GM21367 (cell line): ENCODE measurements at regions not wholly inside any gene's neighbourhood (a gene's known extent, or its start where the extent isn't known, plus 50 kb on each side); places are given as distances from the start of the nearest gene placed in this dataset.
A peak's percentile ranks its signal among the peaks of the same experiment; 100 is the strongest.

Experiments
- ATAC-seq: cut with Tn5 transposase; IDR thresholded peaks from one replicate; pipeline ENCODE4 v1.9.1; 2021; ENCODE audit not compliant: unreplicated experiment

DNA sequence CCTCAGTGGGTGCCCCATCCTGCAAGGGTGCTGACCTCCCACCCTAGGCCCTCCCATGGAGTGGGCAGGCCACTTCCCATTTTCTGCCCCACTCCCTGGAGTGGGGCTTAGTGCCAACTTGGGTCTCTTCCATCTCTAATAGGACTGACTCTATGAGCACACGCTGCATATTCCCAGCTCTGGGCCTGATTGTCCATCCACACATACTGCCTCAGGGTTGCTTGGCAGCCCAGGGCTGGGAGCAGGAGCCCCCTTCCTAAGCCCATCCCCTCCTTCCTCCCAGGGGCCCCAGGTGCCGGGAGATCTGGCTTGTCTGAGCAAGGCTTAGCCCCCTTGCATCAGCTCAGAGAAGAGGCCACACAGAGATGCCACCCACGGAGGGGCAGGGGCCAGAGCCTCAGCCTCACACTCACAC, 55.1 kb downstream of the PJA1 start:
- ATAC-seq: no peak

DNA sequence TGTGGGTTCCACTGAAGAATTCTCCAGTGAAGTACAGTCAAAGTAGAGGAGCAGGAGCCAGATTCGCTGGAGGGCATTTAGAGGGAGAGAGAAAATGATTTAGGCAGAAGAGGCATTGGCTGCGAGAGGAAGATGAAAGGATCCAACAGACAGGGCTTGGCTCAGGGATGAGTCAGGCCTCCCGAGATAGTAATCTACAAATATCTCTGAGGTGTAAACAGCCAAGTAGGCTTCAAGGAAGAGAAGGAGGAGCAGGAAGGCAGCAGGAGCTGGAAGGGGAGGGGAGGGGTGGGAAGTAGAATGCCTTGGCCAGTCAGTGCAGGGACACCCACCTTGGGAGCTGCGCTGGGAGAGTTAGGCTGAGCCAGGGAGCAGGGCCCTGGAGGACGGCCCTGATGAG, 55.5 kb downstream of the PJA1 start:
- no peak for ATAC-seq

DNA sequence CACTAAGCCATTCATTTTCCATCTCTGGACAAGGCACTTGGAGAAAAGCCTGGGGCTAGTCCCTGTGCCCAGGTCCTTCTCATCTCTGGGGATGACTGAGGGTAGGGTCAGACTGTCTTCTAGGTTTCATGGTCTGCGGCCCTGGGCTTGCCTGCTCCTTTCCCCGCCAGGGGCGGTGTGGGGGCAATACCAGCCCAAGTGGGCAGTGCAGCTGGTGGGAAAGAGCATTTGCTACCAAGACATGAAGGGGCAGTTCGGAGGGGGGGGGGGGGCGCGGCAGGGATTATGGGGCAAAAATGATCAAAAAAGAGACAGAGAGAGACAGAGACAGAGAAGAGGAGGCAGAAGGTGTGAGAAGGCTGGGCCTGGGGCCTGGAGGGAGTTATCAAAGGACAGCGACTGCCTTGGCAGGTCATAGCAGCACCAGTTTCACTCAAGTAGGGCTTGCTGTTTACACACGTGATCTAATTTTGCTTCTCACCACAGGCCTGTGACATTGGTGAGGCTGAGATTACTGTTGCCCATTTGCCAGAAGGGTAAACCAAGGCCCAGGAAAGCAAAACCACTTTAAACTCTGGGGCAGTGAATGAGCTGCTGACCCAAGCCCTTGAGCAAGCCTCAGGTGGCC, 56.1 kb downstream of the PJA1 start:
- ATAC-seq: no peak

- ATAC-seq: no peak
Measured at GRCh38 chrX:69107747-69108401, 57.4 kb downstream of the PJA1 start.

GRCh38 chrX:69107231-69107739, 58.0 kb downstream of the PJA1 start:
- ATAC-seq: no peak

DNA sequence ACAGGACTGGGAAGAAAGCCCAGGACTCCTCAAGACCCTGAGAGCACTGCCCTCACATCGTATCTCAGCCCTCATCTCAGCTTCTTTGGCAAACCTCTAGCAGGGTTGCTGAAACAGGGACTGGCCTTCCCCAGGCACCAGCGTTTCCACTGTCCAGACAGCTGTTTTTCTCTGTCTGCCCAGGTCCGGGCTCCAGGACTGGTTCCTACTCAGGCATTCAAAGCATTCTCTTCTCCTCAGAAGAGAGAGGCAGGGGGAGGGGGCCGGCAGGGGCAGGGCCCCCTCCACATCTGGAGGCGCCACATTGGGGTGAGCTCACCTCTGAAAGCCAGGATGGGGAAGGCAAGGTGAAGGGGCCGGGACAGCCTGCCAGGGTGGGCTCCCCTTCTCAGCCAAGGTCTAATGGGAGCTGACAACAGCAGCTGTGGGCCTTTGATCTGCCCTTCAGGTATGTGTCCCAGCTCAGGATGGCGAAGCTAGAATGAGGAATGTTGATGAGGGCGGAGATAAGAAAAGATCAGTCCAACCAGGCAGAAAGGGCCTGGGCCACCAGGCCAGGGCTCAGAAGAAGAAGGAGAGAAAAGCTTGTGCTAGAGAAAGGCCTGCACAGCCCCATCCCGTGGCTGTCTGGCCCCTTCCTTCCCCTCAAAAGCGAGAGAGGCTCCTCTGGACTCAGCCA, 60.4 kb downstream of the PJA1 start:
- ATAC-seq: no peak

GRCh38 chrX:69103539-69103938, 61.7 kb downstream of the PJA1 start:
- no peak for ATAC-seq

GRCh38 chrX:69102612-69103194, 62.5 kb downstream of the PJA1 start:
- ATAC-seq: no peak

- no peak for ATAC-seq
Measured at GRCh38 chrX:69101683-69102251, 63.5 kb downstream of the PJA1 start.

DNA sequence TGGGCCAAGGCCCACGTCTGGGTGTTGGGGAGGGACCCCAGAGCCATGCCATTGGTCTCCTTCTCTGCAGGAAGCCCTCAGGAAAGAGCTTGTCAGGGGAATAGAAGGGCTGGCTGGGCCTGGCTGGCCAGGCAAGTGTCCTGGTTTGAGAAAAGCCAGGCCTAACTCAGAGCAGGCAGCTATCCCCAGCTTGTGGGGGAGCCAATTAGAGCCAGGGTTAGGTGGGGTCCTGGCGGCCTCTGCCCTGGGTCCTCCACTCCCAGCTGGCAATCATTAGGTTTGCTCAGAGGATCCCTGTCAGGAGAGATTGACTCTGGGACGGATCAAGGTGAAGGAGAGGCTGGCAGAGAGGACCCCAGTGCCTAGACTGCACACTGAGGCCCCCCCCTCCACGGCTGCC, 64.8 kb downstream of the PJA1 start:
- ATAC-seq: no peak

DNA sequence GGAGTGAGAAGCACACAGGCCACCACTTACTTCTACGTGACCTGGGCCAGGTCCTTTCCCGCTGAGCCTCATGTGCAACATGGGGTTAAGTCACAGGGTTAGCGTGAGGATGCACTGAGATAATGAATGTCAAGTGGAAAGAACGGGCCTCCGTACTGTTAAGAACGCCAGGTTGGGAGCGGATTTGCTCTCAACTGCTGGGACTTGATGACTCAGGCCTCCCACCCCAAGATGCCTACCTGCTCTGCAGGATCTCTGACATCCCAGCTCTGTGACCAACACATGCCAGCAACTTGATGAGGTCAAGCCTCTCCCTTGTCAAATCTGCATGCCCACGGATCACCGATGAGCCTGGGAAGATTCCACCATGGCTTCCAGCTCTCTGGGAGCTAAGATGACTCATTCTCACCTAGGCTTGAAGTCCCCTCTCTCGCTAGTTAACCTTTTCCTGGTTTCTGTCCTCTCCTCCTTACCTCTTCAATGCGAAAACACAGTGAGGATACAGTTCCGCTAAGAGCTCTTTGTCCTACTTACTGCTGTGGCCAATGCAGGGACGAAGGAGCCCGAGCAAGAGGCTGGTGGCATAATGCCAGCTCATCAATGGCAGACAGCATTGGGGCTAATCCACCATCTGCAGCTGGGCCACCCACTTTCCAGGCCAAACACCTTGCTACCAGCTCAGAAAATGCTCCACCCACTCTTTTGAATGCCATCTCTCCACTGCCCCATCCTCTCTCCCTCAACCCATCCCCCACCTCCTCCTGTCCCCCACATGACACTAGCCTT, 67.6 kb downstream of the PJA1 start:
- ATAC-seq: no peak

GRCh38 chrX:69096963-69097362, 68.3 kb downstream of the PJA1 start:
- no peak for ATAC-seq

GRCh38 chrX:69094977-69095669, 70.1 kb downstream of the PJA1 start:
- no peak for ATAC-seq

DNA sequence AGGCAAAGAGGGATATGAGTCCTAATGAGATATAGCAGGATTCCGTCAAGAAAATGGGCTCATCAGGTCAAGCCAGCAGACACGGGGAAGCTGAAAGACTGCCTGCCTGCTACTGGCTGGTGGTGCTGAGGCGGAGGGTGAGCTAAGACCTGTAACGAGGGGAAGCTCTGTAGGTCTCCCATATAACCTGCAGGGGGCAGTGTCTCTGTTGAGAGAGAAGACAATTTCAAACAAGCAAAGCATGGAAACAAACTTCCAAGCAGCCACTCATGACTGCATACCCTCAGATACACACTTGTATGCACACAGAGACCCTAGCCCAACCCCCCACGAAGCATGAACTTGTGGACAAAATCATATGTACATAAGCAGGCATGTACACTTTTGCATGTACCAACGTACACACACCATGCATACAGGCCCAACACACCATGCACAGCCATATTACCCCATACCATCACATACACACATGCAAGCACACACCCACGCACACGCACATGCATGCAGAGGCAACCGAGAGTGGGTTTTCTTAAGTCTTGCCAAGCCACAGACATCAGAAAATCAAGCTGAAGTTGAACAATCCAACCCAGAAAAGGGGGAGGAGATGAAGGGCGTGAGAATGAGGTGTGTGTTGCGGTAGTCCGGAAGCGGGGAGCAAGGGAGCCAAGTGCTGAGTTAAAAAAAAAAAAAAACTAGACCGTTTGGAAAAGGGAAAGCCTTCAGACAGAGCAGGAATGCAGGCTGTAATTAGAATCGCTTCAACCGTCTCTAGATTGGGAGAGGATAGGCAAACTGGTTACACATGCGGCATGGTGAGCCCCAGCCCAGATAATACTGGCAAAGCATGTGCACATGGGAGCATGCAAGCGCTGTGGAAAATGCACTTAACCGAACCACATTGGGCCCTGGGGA, 71.0 kb downstream of the PJA1 start:
- ATAC-seq: peak; percentile 74

DNA sequence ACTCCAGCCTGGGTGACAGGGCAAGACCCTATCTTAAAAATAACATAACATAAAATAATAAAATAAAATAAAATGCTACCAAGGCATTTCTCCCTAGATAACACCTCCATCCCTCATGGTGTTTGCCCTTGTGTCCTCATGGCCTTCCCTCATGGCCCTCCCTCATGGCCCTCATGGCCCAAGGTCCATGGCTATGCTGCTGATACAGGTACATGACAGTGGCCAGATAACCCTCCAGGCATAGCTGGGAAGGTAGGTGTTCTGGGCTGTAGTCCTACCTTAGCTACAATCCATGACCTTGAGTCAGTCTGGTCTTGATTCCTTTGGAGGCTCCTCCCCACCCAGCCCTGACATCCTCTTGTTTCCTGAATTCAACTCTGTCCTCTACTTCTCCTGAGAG, 75.2 kb downstream of the PJA1 start:
- no peak for ATAC-seq

- no peak for ATAC-seq
Measured at GRCh38 chrX:69089203-69089602, 76.0 kb downstream of the PJA1 start.

GRCh38 chrX:69088171-69088938, 76.9 kb downstream of the PJA1 start:
- no peak for ATAC-seq

- ATAC-seq: no peak
Measured at GRCh38 chrX:69085826-69086225, 79.4 kb downstream of the PJA1 start.
